Retinal pigment epithelial cell (primary cell): ENCODE measurements at regions not wholly inside any gene's neighbourhood (a gene's known extent, or its start where the extent isn't known, plus 50 kb on each side); places are given as distances from the start of the nearest gene placed in this dataset.

ENCODE experiments used
- DNase-seq: peaks from one replicate; pipeline ENCODE4 v3.0.0-alpha.2; 2010; ENCODE audit warnings: low read depth
- H3K4me3 ChIP-seq: 2 replicates; pipeline ENCODE4 v1.5.1; 2011; ENCODE audit warnings: mild to moderate bottlenecking, low read length, control low read depth, moderate library complexity
- CTCF ChIP-seq: conservative IDR thresholded peaks from 2 replicates; pipeline ENCODE4 v1.5.1; 2011; ENCODE audit warnings: low read depth, low read length, control low read depth, inconsistent platforms

DNA sequence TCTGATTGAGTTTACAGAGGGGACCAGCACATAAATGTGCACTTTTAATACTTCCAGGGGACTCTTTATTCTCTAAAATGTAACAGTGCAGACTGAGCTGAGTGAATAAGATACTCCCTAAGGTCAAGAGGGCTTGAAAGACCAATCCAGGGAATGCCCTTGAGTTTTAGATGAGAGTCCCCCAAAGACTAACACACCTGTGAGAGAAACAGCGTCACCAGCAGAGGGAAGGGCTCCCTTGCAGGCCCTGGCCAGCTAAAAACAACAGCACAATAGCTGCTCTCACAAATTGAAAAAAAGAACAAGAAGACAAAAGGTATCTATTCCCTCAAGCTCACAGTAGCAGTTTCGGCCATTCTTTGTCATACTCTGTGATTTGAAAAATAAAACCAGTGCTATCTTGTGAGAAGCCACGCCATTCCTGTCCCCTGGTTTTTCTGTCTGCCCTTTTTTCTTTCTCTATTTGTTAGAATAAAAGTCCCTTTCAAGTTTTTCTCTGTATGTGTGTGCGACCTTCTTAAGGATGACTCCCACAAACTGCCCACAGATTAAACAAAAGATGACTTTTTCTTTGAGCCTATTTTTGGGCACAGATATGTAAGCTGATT is 230.4 kb upstream of the BMPER start:
- H3K4me3 ChIP-seq = no peak overlapping the region
- TF ChIP-seq CTCF = no peak
- no peak for DNase-seq

DNA sequence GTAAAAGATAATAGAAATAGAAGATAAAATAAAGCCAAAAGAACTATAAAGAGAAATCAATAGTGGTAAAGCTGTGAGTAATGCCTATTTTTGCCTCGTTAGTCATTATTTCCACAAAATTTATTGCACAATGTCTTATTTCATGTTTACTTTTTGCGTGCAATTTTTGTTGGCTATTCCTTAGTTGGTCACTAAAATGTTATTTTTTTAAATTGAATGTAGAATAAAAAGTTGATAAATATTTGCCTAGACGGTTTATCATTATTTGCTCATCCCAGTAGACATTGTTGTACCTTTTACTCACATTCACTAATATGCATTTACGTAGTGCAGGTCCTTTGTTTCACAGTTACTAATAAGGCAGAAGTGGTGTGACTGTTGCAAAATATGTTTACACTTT is 227.8 kb upstream of the BMPER start:
- no peak overlapping the region for H3K4me3 ChIP-seq
- DNase-seq = no peak
- TF ChIP-seq CTCF = no peak

DNA sequence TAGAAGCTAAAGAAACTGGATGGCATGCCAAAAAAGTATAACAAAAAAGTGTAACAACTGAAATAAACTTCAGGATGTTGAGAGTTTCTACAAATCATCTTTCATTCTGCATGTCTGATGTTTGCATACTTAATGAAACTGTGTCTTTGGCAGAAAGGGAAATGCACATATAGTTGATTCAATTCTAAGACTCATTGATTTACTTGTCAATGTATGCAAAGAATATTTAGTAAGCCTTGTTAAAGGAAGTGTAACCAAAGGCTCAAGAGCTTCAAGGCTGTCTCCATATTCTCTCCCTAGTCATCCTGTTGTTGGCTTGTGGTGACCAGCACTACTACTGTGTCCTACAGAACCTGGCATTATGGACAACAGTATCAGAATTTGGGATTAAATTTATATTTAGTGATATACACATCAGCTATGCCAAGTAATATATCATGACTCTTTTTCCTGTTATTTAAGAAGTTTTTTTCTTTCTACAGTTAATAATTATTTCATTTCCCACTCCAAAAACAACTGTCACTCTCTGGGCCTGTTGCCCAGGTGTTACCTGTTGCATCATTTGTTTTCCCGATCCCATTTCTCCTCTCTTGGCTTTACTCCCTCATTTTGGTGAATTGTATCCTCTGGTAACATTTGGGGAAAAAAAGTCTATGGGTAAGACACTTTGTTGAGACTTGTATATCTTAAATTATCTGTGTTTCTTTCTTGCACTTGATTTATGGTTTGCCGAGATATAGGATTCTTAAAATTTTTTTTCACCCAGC is 226.6 kb upstream of the BMPER start:
- no peak overlapping the region for H3K4me3 ChIP-seq
- TF ChIP-seq CTCF = no peak
- no peak for DNase-seq

- no peak for DNase-seq
- TF ChIP-seq CTCF = no peak
- H3K4me3 ChIP-seq = no peak overlapping the region
Measured at GRCh38 chr7:33680682-33681081, 224.7 kb upstream of the BMPER start.

DNA sequence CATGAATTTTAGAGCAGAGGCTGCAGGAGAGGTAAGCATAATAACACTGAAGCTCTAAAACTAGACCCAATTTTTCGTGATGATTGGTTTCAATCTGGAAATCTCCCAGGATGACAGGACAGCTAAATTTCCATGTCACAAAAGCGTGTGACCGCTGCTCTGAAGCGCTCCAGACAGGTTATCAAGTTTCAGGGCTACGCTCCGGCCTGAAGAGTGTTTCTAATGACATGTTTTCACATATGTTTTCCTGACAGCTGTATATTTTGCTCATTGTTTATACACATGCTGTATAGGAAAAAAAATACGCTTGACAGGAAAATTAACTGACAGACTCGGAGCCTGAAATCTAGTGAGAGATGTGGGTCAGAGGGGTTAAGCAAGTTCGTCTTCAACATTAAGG is 219.8 kb upstream of the BMPER start:
- H3K4me3 ChIP-seq = no peak overlapping the region
- no peak for DNase-seq
- TF ChIP-seq CTCF = no peak

DNA sequence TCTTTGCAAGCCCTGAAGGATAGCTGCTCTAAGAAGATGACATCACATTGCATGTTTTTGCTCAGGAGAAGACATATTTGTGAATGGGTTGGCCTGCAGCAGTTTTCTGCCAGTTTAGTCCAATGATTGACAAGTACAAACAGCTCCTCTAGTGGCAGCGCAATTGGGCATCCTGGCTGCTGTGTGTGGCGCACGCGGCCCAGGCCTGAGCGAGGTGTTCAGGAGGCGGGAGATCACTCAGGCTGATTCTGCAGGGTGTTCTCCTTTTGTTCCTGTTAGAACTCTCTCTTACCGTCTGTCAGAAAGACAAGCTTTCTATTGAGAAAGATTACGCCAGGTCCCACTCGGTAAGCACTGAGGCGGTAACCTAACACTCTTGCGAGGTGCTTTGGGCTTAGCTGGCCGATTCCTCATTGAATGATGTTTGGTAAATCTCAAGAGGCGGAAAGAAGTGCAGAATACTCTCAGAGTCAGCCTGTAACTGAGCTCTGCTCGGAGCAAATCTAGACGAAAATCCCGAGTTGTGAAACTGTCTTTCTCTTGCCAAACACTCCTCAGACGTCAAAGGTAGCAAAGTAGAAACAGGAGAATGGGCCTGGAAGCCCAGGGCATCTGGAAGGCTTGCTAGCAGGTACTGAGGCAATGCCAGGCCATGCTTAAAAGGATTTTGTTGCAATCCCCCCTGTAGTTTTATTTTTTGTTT is 219.2 kb upstream of the BMPER start:
- DNase-seq = no peak
- no peak overlapping the region for H3K4me3 ChIP-seq
- no peak for TF ChIP-seq CTCF
